ENCODE measurements at regions not wholly inside any gene's neighbourhood (a gene's known extent, or its start where the extent isn't known, plus 50 kb on each side); places are given as distances from the start of the nearest gene placed in this dataset.

GRCh38 chr2:192536922-192537624 is 342.3 kb upstream of the TMEFF2 start (continued):
- TF ChIP-seq GATAD1 (CRISPR knock-in tag; IDR thresholded peaks at IDR 0.05): no peak
- TF ChIP-seq PLRG1 (conservative IDR thresholded peaks at IDR 0.05): no peak

- Histone ChIP-seq H3K4me2 (ENCODE audit: low read depth, low read length) (no peak overlapping the region), H3K27me3 (ENCODE audit: control insufficient read depth in 1 of 2, insufficient read depth in 2 of 2, low read length in 2 of 2) (no peaks in the 10 kb centered on the region), H3K36me3 (replicated peaks in 1 of 2; ENCODE audit: control insufficient read depth in 1 of 2, insufficient read depth in 2 of 2, low read length in 2 of 2) (no peaks in the 10 kb centered on the region), H4K20me1 (ENCODE audit: insufficient read depth, low read length) (no peaks in the 10 kb centered on the region), H3K79me2 (ENCODE audit: insufficient read depth, low read length) (no peaks in the 10 kb centered on the region), H3K9me3 (ENCODE audit: low read length) (no peaks in the 10 kb centered on the region), H3K27ac (ENCODE audit: extremely low read length, insufficient read depth, low read length) (no peak overlapping the region), H2AFZ (ENCODE audit: low read length) (no peak overlapping the region), H3K9ac (ENCODE audit: insufficient read depth, low read depth, low read length) (no peak overlapping the region), H3K4me1 (ENCODE audit: insufficient read depth, low read length) (no peaks in the 10 kb centered on the region), H3K4me3 (replicated peaks in 1 of 3; ENCODE audit: insufficient read depth in 1 of 3, low read depth in 2 of 3, low read length in 3 of 3) (no peak overlapping the region)
- ATAC-seq (no peak), DNase-seq (ENCODE audit: low spot score) (no peak), FAIRE-seq (no peak)
- POLR2A ChIA-PET: no interaction called here
- no TSS peak for BruUV-seq (replicated peaks)
- CTCF ChIA-PET (ENCODE audit: low intra/inter-chr PET ratio, low total read pairs): no interaction called here
- 4% methylated on average over 3 of the region's 3 CpGs for WGBS (ENCODE audit: low lambda C conversion rate)
- intact Hi-C loops (cut with micrococcal nuclease; ENCODE audit: unreplicated experiment): no loop called here
- in situ Hi-C loops (cut with HindIII; ENCODE audit: extremely low pct_ligation_motif_present, low pct_unique_long_range_greater_than_20kb): no loop called here
- TF ChIP-seq YEATS2 (CRISPR knock-in tag; IDR thresholded peaks at IDR 0.05; ENCODE audit: borderline replicate concordance) (no peak), ATF5 (CRISPR knock-in tag; IDR thresholded peaks at IDR 0.05; ENCODE audit: low read depth) (no peak)
Observed at GRCh38 chr2:192535956-192536921, 341.5 kb upstream of the TMEFF2 start.

- WGBS (ENCODE audit: low lambda C conversion rate): 2% methylated on average over 3 of the region's 3 CpGs
- ChIA-PET CTCF (ENCODE audit: low intra/inter-chr PET ratio, low total read pairs) (no interaction called here), POLR2A (no interaction called here)
- no peaks in the 10 kb centered on the region for H4K20me1 ChIP-seq (ENCODE audit: insufficient read depth, low read length)
- FAIRE-seq (no peak), DNase-seq (ENCODE audit: low spot score) (no peak), ATAC-seq (no peak)
- H3K4me3 ChIP-seq (replicated peaks in 1 of 3; ENCODE audit: insufficient read depth in 1 of 3, low read depth in 2 of 3, low read length in 3 of 3): no peak overlapping the region
- H3K4me1 ChIP-seq (ENCODE audit: insufficient read depth, low read length): no peaks in the 10 kb centered on the region
- H2AFZ ChIP-seq (ENCODE audit: low read length): no peak overlapping the region
- no peak overlapping the region for H3K27ac ChIP-seq (ENCODE audit: extremely low read length, insufficient read depth, low read length)
- no peak overlapping the region for H3K9ac ChIP-seq (ENCODE audit: insufficient read depth, low read depth, low read length)
- H3K36me3 ChIP-seq (replicated peaks in 1 of 2; ENCODE audit: control insufficient read depth in 1 of 2, insufficient read depth in 2 of 2, low read length in 2 of 2): no peaks in the 10 kb centered on the region
- no peak overlapping the region for H3K4me2 ChIP-seq (ENCODE audit: low read depth, low read length)
- in situ Hi-C loops (cut with HindIII; ENCODE audit: extremely low pct_ligation_motif_present, low pct_unique_long_range_greater_than_20kb): no loop called here
- no peaks in the 10 kb centered on the region for H3K27me3 ChIP-seq (ENCODE audit: control insufficient read depth in 1 of 2, insufficient read depth in 2 of 2, low read length in 2 of 2)
- no peaks in the 10 kb centered on the region for H3K9me3 ChIP-seq (ENCODE audit: low read length)
- BruUV-seq (replicated peaks): no TSS peak
- intact Hi-C loops (cut with micrococcal nuclease; ENCODE audit: unreplicated experiment): no loop called here
- H3K79me2 ChIP-seq (ENCODE audit: insufficient read depth, low read length): no peaks in the 10 kb centered on the region
- TF ChIP-seq ZNF780A (CRISPR knock-in tag; IDR thresholded peaks at IDR 0.05) (no peak), ZNF275 (CRISPR knock-in tag; IDR thresholded peaks at IDR 0.05; ENCODE audit: borderline replicate concordance) (no peak), ZSCAN22 (CRISPR knock-in tag; IDR thresholded peaks at IDR 0.05) (no peak), ZNF367 (CRISPR knock-in tag; IDR thresholded peaks at IDR 0.05; ENCODE audit: borderline replicate concordance) (no peak), ZNF614 (CRISPR knock-in tag; IDR thresholded peaks at IDR 0.05; ENCODE audit: borderline replicate concordance) (no peak), KAT7 (CRISPR knock-in tag; IDR thresholded peaks at IDR 0.05; ENCODE audit: borderline replicate concordance) (no peak), IRX3 (CRISPR knock-in tag; IDR thresholded peaks at IDR 0.05; ENCODE audit: borderline replicate concordance, low read depth) (no peak), ZNF878 (CRISPR knock-in tag; IDR thresholded peaks at IDR 0.05) (no peak), ZNF879 (CRISPR knock-in tag; IDR thresholded peaks at IDR 0.05) (no peak)
Observed at GRCh38 chr2:192534072-192534471, 339.3 kb upstream of the TMEFF2 start.
